GM18907 (cell line): ENCODE measurements at regions not wholly inside any gene's neighbourhood (a gene's known extent, or its start where the extent isn't known, plus 50 kb on each side); places are given as distances from the start of the nearest gene placed in this dataset.
"Not testable (repeated sequence)": the region's sequence is repeated elsewhere in the genome, so short reads cannot be mapped to it uniquely, and the experiment has no call there.

Experiments used
- ATAC-seq: cut with Tn5 transposase; IDR thresholded peaks from one replicate; pipeline ENCODE4 v1.9.1; 2021; ENCODE audit warnings: mild to moderate bottlenecking, moderate library complexity; ENCODE audit not compliant: unreplicated experiment

DNA sequence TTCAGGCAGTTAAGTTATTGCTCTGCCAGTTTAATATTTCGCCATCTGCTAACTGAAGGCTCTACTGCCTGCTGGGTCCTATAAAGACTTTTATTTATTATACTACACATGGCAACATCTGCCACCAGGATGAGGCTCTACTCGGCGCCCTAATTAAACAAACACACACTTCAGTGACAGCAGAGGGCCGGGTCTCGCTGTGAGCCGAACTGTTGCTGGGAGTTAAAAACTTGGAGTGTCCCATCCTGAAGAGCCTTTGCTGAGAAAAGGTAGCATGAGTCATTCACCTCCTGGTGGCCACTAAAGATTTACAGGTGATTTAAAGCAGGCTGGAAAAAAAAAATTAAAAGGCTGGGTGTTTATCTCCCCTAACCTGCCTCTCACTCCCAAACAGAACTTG lies 183.7 kb downstream of the NPIPA8 start:
- not testable (repeated sequence) for ATAC-seq

DNA sequence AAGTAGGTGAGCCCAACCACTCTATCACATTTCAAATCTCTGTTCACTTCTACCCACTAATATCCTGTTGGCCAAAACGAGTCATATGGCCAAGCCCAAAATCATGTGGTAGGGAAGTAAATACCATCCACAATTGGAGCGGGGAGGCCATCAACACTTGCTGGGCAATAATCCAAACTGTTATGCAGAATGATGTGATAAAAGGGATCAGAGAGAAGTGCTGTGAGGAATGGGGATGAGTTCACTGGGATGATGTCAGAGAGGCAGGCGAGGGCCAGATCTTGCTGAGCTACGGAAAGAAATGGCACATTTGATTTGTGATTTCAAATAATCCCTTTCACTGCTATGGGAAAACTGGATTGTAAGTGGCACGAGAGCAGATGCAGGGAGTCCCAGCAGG lies 188.4 kb downstream of the NPIPA8 start:
- ATAC-seq = not testable (repeated sequence)

DNA sequence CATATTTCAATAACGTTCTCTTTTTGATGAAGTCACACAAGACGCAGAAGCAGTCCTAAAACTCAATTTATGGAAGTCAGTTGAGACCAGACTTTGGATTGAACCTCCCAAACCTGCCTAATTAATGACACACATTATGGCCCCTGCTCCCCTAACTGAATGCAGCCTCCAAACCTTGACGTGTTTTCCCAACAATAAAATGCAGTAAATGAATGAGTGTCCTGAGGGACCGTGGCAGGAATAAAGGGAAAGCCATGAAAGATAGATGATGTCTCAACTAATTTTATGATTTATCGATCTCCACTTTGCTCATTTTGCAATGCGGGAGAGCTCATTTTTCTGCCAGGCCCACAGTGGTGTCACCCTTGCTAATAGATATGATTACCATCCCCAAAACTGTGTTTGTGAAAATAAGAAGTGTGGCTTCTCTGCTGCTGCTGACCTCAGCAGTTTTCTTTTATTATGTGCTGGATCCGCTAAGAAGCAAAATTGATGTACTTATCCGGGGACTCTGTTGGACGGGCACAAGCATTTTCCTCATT lies 189.9 kb downstream of the NPIPA8 start:
- ATAC-seq = not testable (repeated sequence)

DNA sequence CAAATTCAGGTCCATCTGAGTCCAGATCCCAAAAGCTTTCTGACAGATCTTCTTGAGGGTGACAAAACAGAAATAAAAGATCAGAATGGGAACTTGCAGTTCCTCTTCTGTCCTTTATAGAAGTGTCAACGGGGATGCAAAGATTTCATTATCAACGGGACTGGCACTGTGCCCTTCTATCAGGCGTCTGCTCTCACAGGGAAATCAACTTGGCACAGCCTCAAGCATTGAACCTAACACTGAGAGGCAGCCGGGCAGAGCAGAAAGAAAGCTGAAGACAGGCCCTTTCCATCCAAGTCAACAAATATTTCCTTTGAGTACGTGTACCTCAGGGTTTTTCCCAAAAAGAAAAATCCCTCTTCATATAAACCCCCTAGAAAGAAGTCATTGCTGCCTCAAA lies 194.5 kb downstream of the NPIPA8 start:
- not testable (repeated sequence) for ATAC-seq

DNA sequence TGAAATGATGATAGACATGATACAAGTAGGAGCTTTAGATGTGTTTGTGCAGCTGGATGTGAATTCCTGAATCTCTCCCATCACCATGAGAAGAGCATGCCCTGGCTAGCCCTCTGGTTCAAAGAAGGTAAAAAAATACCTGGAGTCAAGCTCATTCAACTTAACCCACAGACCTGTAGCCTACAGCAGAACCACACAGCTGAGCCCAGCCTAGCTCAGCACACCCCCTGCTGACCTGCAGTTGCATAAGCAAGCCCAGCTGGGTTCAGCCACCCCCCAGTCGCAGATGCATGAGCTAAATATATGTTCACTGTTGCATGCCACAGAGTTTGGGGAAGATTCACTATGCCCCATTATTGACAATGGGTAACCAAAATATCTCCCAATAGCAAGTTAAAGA lies 200.2 kb downstream of the NPIPA8 start:
- ATAC-seq = not testable (repeated sequence)

DNA sequence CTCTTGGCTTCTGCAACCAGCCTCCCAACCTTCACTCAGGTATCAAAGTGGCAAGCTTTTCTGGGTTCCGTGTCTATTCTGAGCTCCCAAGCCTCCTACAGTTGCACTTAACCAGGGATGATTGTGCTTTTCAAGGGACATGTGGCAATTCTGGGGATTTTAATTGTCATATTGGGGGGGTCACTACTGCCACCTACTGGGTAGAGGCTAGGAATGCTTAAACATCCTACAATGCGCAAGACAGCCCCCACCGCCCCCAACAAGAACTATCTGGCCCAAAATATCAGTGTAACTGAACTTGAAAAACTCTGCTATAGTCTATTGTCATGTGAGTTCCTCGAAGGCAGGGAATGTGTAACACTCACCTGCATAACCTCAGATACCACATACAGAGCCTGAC lies 201.5 kb downstream of the NPIPA8 start:
- ATAC-seq = not testable (repeated sequence)

DNA sequence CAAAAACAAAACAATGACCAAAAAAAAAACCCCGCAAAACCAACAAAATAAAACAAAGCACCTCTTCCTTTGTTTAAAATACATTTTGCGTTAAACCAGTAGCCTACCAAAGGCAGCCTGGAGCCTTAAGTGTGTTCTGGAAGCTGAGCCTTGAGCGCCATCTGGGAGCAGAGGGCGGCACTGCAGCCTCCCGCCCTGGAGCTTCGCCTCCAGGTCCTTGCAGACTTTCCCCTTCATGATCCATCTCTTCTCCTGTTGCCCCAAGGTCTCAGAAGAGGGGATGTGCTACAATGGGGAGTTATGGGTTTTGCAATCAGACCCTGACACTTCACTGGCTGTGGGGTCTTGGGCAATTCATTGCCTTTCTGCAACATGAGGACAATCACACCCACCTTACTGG lies 204.9 kb downstream of the NPIPA8 start:
- not testable (repeated sequence) for ATAC-seq

DNA sequence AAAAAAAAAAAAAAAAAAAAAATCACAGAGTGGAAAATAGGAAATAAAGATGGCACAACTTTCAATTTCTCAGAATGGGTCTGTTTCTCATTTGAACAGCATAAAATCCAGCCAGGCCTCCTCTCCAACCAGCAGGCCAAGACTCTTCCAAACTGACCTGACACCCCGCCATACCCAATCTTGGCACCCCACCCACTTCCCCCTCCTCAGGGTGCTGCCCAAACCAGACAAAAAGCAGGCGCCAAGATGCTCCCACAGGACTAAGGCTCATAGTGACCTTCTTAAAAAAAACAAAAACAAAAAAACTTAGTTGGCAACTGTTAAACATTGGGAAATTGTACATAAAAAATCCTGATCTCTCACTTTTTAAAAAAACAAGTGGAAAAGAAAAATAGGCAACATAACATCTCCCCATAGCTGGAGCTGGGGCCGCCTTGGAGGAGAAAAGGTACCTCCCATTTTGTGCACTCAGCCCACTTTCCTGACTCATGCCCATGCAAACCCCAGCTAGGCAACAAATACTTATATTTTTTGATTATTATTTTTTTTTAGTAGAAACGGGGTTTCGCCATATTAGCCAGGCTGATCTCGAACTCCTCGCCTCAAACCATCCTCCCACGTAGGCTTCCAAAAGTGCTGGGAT lies 205.9 kb downstream of the NPIPA8 start:
- ATAC-seq = not testable (repeated sequence)

DNA sequence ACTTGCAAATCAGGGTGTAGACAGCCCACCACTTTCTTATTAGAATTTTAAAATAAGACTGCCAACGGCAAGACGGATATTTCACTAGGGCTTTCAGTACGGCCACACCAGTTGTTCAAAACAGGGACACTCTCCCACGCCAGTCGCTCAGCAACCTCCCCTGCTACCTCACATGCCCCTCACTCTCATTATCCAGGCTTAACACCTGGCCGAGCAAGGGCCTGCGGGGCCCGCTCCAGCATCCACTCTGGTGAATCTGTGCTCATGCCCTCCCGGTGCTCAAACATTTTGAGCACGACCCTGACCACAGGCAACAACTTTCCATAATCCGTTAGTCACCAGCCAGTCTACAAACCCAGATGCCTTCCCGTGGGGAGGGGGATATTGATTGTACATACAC lies 209.5 kb downstream of the NPIPA8 start:
- not testable (repeated sequence) for ATAC-seq

DNA sequence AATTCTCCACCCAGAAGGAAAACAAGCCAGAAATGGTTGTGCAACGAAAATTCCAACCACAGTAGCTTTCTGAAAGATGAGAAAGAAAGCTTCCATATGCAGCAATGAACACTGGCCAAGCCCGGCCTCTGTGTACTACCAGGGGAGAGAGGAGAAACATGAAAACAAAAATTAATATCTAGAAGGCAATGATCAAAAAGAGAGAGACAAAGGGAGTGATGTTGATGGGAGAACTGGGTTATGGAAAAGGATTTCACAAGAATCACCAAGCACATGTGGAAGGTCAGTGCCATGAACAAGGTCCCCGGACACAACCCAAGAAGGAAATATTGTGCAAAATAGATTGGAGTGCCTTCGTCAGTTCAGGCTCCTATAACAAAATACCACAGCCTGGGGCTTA lies 217.4 kb downstream of the NPIPA8 start:
- not testable (repeated sequence) for ATAC-seq

DNA sequence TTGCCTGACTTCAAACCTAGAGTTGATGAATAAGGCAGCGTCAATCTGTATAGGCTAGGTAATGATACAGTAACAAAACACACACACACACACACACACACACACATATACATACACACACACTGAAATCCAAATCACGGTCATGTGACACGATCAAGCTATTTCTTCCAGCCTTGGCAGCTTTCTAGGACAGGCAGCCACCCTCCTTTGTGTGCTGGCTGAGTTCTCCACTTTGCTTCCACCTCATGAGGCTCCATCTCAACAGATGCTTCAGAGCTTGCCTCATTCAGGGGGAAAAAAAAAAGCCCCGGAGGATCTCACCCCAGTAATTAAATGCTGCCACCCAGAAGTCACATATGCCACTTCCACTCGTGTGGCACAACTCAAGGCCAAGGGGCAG lies 217.9 kb downstream of the NPIPA8 start:
- ATAC-seq = not testable (repeated sequence)

DNA sequence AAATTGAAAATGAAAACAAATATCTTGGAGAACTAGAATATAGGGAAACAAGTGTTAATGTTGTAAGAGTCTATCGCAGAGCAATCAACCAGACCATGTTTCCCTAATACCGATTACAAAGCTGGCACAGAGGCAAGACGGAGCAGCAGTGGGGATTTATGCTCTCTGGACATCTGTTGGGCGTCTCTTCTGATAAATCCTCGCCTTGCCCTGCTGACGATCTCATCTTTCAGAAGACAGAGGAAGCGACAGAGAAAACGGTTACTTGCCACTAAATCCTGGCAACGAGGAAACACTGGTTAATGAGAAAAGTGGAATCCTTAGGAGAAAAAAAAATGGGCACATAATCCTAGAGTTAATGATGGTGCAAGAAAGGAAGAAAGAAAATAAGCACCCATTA lies 218.5 kb downstream of the NPIPA8 start:
- ATAC-seq = not testable (repeated sequence)

DNA sequence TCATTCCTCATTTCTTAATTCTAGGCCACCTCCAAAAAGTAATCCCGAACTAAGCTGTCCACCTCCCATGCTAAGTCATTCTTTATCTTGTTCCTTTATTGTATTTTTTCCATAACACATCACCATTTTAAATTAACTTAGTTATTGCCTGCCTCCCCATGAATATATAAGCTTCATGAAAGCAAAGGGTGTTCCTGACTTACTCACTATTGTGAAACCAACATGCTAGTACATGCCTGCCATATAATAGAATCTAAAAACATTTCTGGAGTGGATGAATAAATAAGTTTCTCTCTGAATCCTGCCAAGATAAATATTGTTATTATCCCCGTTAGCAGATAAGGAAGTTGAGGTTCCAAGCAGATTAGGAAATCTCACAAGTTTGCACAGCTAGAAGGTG lies 232.1 kb downstream of the NPIPA8 start:
- not testable (repeated sequence) for ATAC-seq

DNA sequence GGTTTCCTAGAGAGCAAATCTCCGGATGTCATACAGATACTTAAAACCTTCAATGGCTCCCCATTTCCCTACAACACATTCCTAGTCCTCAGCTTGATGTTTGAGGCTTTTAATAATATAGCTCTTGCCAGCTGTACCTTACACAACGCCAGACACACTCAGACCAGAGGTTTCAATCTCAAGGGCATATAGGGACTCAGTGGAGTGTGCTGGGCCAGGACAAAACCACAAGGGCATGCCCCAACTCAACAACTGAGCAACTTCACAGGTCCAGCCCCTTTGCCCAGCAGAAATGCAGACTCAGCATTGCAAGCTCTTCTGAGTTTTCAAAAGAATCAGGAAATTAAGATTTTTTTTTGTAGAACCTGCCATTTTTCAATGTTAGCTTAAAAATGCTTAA lies 235.5 kb downstream of the NPIPA8 start:
- ATAC-seq = not testable (repeated sequence)

DNA sequence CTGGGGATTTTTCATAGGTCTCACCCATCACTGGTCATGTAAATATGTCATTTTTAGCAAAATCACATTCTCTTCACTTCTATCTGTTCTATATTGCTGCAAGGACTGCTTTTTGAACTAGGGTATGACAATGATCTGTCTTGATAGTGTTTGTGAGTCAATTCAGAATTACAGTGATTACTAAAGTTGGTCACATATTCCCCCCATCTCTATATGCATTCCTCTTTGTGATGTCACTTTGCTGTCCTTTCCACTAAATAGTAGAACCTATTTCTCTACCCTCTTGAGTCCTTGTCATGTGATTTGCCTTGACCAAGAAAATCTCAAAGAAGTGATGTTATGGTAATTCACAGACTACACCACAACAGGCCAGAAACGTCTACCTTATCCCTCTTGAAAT lies 243.9 kb downstream of the NPIPA8 start:
- ATAC-seq = not testable (repeated sequence)

DNA sequence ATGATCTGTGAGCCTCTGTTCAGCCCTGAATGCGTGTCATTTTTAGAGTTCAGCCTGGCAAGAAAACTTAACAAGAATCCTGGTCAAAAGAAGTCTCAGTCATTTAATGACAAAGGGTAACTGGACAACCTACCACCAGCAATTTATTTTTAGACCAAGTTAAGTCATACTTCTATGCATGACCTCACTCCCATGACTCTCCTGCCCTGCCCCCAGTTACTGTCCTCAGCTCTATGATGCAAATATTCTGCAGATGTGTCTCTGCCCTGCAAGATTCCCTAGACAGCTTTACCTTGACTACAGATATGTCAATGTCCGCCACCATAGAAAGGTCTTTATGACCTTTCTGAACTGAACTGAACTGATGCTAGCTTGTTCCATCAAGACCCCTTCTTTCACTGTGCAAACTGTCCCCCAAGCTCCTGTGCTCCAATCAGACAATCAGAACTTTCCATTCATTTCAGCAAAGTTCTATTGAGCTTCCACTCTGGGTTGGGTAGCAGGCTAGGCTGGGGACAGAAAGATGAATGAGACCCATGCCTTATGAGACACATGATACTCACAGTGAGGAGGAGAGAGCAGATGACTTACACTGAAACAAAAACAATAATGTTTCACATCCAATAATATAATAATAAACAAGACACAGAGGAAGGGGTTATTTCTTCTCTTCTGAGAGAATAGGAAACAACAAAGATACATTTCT lies 255.7 kb downstream of the NPIPA8 start:
- not testable (repeated sequence) for ATAC-seq

DNA sequence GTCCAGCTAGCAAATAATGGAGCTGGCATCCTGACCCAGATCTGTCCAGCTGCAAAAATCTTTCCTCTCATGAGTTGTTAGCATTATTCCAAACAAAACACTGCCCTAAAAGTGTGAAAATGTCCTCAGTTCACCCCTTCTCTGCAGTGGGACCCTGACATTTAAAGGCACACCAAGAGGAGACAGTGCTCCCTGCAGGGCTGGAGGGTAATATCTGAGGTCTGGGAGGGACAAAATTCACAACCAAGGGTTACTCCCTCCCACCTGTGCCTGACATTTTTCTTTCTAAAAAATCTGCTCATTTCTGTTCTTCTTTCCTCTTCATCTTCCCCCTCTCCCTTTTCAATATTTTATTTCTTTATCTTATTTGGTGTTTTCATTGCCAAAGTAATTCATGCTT lies 258.6 kb downstream of the NPIPA8 start:
- ATAC-seq = not testable (repeated sequence)

DNA sequence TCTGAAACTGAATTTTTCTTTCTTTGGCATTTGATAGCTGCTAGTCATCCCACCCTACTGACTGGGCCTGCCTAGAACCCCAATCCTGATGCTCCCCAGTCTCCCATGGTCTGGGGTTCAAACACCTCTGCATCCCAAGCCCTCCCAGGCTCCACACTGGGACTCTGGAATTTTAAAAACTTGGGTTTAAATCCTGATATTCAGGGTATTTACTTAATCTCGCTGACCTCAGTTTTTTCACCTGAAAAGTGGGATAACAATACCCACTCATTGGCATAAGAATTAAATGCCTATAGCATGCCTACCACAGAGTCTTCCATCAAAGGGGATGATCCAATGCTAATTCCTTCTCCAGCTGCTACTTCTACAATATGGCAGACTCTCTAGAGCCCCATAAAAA lies 264.4 kb downstream of the NPIPA8 start:
- ATAC-seq = no peak

DNA sequence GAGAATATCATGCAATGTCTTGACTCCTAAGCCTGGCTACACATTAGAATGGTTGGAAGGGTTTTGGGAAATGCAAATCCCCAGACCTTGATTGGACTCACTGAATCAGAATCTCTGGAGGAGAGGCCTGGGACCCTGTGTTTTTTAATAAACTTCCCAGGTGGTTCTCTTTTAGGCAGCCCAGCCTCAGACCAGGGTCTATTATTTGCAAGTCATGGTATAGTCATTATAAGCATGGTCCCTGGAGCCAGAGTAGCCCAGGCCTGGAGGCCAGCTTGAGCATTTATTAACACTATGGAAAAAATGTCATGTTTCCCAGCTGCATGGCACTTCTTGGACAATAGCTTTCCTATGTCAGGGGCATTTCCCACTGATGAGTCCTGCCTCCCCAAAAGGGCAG lies 266.9 kb downstream of the NPIPA8 start:
- ATAC-seq = no peak

DNA sequence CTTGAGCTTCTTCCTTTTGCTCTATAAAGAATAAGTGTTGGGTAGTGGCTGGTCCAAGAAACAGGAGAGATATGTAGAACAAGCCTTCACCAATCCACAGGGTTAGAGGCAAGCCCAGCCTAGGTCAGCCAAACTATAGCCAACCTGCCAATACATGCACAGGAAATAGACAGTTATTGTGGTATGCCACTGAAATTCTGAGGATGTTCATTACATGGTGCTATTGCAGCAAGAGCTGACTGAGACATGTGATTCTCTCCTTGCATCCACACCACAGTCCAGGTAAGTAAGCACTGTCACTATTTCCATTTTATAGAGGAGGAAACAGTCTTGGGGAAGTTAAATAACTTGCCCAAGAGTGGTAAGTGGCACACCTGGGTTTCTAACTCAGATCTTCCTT lies 268.1 kb downstream of the NPIPA8 start:
- ATAC-seq = no peak

DNA sequence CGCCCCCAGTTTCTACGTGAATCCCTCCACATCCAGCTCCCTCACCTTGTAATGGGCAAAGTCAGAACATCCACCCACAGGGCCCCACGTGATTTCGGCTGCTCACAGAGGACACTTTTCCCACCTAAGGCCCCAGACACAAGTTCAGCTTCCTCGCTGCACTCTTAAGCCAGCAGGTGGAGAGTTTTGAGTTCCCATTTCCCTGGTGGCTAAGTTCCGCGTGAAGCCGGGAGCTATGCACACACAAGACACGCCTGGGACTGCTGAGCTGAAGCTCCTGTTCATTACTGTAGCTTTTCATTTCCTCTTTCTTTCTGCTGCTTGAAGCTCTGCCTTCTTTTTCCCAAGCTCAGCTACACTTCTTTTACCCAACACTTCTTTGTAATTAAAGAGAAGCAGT lies 273.8 kb downstream of the NPIPA8 start:
- no peak for ATAC-seq

DNA sequence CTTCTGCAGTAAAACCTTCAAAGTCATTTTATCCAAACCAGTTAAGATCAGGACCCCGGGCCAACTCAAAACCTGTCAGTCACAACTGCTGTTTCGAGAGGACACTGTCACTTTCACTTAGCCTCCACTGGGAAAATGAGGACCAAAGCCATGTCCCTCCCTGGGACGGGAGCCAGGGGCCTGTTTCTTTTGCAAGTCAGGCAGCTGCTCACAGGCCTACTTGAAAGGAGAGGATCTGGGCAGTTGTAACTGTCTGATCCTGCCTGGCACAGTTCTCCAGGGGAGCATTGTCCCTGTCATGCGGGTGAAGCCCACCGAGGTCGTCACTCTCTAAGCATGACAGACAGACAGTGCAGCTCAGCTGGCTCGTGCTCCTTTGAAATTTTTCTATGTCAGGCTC lies 276.2 kb downstream of the NPIPA8 start:
- ATAC-seq = no peak
